HUES6 (cell line): ENCODE measurements at regions not wholly inside any gene's neighbourhood (a gene's known extent, or its start where the extent isn't known, plus 50 kb on each side); places are given as distances from the start of the nearest gene placed in this dataset.

ENCODE experiments used
- H3K27ac ChIP-seq: 2 replicates; pipeline ENCODE4 v1.7.0; 2013; ENCODE audit warnings: low read depth, mild to moderate bottlenecking, low read length, inconsistent platforms
- H3K27me3 ChIP-seq: 2 replicates; pipeline ENCODE4 v1.6.1; 2013; ENCODE audit warnings: low read length; ENCODE audit not compliant: control insufficient read depth, insufficient read depth
- H3K36me3 ChIP-seq: 2 replicates; pipeline ENCODE4 v1.6.1; 2013; ENCODE audit warnings: low read length; ENCODE audit not compliant: control insufficient read depth, insufficient read depth
- H3K4me1 ChIP-seq: 2 replicates; pipeline ENCODE4 v1.6.1; 2013; ENCODE audit warnings: low read length; ENCODE audit not compliant: control insufficient read depth, insufficient read depth
- H3K4me3 ChIP-seq: 2 replicates; pipeline ENCODE4 v1.5.1; 2013; ENCODE audit warnings: low read depth, low read length
- H3K9ac ChIP-seq: one replicate; pipeline ENCODE4 v1.6.1; 2013; ENCODE audit warnings: mild to moderate bottlenecking, low read length
- H3K9me3 ChIP-seq: 2 replicates; pipeline ENCODE4 v1.6.1; 2013; ENCODE audit warnings: low read depth, low read length; ENCODE audit not compliant: control insufficient read depth, insufficient read depth

- no peak overlapping the region for H3K9ac ChIP-seq
- H3K36me3 ChIP-seq: no peaks in the 10 kb centered on the region
- no peaks in the 10 kb centered on the region for H3K4me1 ChIP-seq
- no peaks in the 10 kb centered on the region for H3K9me3 ChIP-seq
- H3K27ac ChIP-seq: no peak overlapping the region
- H3K27me3 ChIP-seq: no peaks in the 10 kb centered on the region
- no peak overlapping the region for H3K4me3 ChIP-seq
Observed at GRCh38 chr1:106793651-106794050, 262.8 kb upstream of the PRMT6 start.

DNA sequence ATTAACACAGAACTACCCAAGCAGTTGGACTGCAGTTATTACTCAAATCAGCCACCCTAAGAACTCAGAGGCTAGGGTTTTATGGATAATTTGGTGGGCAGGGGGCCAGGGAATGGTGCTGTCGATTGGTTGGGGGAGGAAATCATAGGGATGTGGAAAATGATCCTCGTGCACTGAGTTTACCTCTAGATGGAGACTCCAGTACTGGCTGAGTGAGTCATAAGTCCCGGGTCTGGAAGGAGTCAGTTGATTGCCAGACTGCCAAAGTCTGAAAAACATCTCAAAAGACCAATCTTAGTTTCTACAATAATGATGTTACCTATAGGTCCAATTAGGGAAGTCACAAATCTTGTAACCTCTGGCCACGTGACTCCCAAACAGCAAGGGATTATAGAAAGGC lies 257.5 kb upstream of the PRMT6 start:
- no peaks in the 10 kb centered on the region for H3K4me1 ChIP-seq

GRCh38 chr1:106802181-106802580 lies 254.3 kb upstream of the PRMT6 start:
- Histone ChIP-seq H3K27ac (no peak overlapping the region), H3K4me1 (no peaks in the 10 kb centered on the region), H3K27me3 (no peaks in the 10 kb centered on the region), H3K36me3 (no peaks in the 10 kb centered on the region), H3K9ac (no peak overlapping the region), H3K9me3 (no peaks in the 10 kb centered on the region), H3K4me3 (no peak overlapping the region)

More for the DNA sequence above, 257.5 kb upstream of the PRMT6 start:
- H3K9ac ChIP-seq: no peak overlapping the region
- no peaks in the 10 kb centered on the region for H3K27me3 ChIP-seq
- H3K9me3 ChIP-seq: no peaks in the 10 kb centered on the region
- no peak overlapping the region for H3K27ac ChIP-seq
- no peak overlapping the region for H3K4me3 ChIP-seq
- H3K36me3 ChIP-seq: no peaks in the 10 kb centered on the region

- Histone ChIP-seq H3K9ac (no peak overlapping the region), H3K4me1 (no peaks in the 10 kb centered on the region), H3K4me3 (no peak overlapping the region), H3K27ac (no peak overlapping the region), H3K27me3 (no peaks in the 10 kb centered on the region), H3K36me3 (no peaks in the 10 kb centered on the region), H3K9me3 (peaks cover 9% of the 10 kb centered on the region)
Observed at GRCh38 chr1:106814418-106814817, 242.1 kb upstream of the PRMT6 start.

DNA sequence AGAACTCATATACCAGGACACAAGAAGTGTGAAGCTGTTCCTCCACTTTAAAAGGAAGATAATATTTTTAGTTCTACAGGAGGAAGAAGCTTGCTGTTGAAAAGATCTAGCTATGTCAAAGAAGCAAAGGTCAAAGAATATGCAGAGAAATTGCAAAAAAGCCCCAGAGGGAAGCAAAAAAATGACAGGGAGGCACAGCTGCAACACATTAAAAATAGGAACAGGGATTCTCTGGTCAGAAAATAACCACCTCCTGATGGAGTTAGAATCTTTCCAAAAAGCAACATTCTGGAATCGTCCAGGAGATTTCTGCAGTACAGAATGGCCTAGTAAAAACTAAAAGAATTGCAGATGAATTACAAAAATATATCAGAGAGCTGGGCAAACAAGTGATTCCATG lies 238.9 kb upstream of the PRMT6 start:
- Histone ChIP-seq H3K9me3 (no peaks in the 10 kb centered on the region), H3K27ac (no peak overlapping the region), H3K36me3 (no peaks in the 10 kb centered on the region), H3K4me3 (no peak overlapping the region), H3K27me3 (no peaks in the 10 kb centered on the region), H3K9ac (no peak overlapping the region), H3K4me1 (no peaks in the 10 kb centered on the region)

GRCh38 chr1:106831511-106831910 lies 225.0 kb upstream of the PRMT6 start:
- Histone ChIP-seq H3K27me3 (no peaks in the 10 kb centered on the region), H3K27ac (no peak overlapping the region), H3K9ac (no peak overlapping the region), H3K36me3 (no peaks in the 10 kb centered on the region), H3K4me3 (no peak overlapping the region), H3K9me3 (peaks cover 4% of the 10 kb centered on the region; the same call in 1 of the 2 replicates), H3K4me1 (no peaks in the 10 kb centered on the region)

DNA sequence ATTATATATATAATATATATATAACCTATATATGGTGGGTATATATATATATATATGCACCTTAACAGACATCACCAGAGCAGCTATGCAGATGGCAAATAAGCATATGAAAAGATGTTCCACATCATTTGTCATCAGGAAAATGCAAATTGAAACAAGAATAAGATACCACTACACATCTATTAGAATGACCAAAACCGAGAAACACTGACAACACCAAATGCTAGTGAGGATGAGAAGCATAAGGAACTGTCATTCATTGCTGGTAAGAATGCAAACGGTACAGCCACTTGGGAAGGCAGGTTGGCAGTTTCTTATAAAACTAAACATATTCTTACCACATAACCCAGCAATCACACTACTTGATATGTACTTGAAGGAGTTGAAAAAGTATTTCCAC lies 219.8 kb upstream of the PRMT6 start:
- Histone ChIP-seq H3K4me3 (no peak overlapping the region), H3K27me3 (no peaks in the 10 kb centered on the region), H3K4me1 (no peaks in the 10 kb centered on the region), H3K27ac (no peak overlapping the region), H3K9ac (no peak overlapping the region), H3K9me3 (no peaks in the 10 kb centered on the region; the same call in 1 of the 2 replicates), H3K36me3 (no peaks in the 10 kb centered on the region)

GRCh38 chr1:106843518-106843917 lies 213.0 kb upstream of the PRMT6 start:
- Histone ChIP-seq H3K27ac (no peak overlapping the region), H3K27me3 (no peaks in the 10 kb centered on the region), H3K9ac (no peak overlapping the region), H3K9me3 (no peaks in the 10 kb centered on the region), H3K4me3 (no peak overlapping the region), H3K36me3 (no peaks in the 10 kb centered on the region), H3K4me1 (no peaks in the 10 kb centered on the region)

- no peaks in the 10 kb centered on the region for H3K27me3 ChIP-seq
- no peak overlapping the region for H3K27ac ChIP-seq
- H3K36me3 ChIP-seq: no peaks in the 10 kb centered on the region
- no peaks in the 10 kb centered on the region for H3K9me3 ChIP-seq
- no peaks in the 10 kb centered on the region for H3K4me1 ChIP-seq
- H3K4me3 ChIP-seq: no peak overlapping the region
- H3K9ac ChIP-seq: no peak overlapping the region
Observed at GRCh38 chr1:106846656-106847055, 209.8 kb upstream of the PRMT6 start.

DNA sequence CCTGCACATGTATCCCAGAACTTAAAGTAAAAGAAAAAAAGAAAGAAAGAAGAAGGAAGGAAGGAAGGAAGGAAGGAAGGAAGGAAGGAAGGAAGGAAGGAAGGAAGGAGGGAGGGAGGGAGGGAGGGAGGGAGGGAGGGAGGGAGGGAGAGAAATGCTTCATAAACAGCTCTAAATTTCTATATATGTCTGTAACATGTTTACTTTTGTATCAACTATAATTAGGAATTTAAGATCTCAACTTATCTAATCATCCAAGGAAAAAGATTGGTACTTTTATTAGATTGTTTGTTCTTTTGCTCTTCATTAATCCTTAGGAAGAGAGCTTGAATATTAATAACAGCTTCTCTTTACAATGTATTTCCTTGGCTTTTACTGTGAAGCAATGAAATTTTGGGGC lies 195.4 kb upstream of the PRMT6 start:
- Histone ChIP-seq H3K4me3 (no peak overlapping the region), H3K27ac (no peak overlapping the region), H3K9me3 (no peaks in the 10 kb centered on the region), H3K27me3 (no peaks in the 10 kb centered on the region), H3K36me3 (no peaks in the 10 kb centered on the region), H3K9ac (no peak overlapping the region), H3K4me1 (no peaks in the 10 kb centered on the region)

- H3K36me3 ChIP-seq: no peaks in the 10 kb centered on the region
- 0 out of 2 replicates have a peak, but pooled peaks cover 3% of the 10 kb centered on the region for H3K9me3 ChIP-seq
- H3K9ac ChIP-seq: no peak overlapping the region
- H3K4me3 ChIP-seq: no peak overlapping the region
- H3K27me3 ChIP-seq: no peaks in the 10 kb centered on the region
- no peaks in the 10 kb centered on the region for H3K4me1 ChIP-seq
- no peak overlapping the region for H3K27ac ChIP-seq
Observed at GRCh38 chr1:106868828-106869227, 187.6 kb upstream of the PRMT6 start.

GRCh38 chr1:106875622-106876021 lies 180.9 kb upstream of the PRMT6 start:
- H3K9ac ChIP-seq: no peak overlapping the region
- H3K4me1 ChIP-seq: peaks cover 4% of the 10 kb centered on the region
- no peaks in the 10 kb centered on the region for H3K27me3 ChIP-seq
- H3K4me3 ChIP-seq: no peak overlapping the region
- H3K36me3 ChIP-seq: no peaks in the 10 kb centered on the region
- H3K27ac ChIP-seq: no peak overlapping the region
- H3K9me3 ChIP-seq: no peaks in the 10 kb centered on the region
